WTC11 (cell line): ENCODE measurements at regions not wholly inside any gene's neighbourhood (a gene's known extent, or its start where the extent isn't known, plus 50 kb on each side); places are given as distances from the start of the nearest gene placed in this dataset.

Source experiments
- ATAC-seq: fragments of 200-7000 bp; cut with Tn5 transposase; 2 replicates; pipeline ENCODE4 v1.10.0; 2021; ENCODE audit warnings: mild to moderate bottlenecking, moderate library complexity
- CTCF ChIA-PET: fragments of 300-600 bp; sonication (Branson Sonifier 250); formaldehyde crosslinking; loops from one replicate; lab custom pipeline; 2021; ENCODE audit warnings: antibody characterized with exemption; lab: Charles Lee
- POLR2A ChIA-PET: fragments of 350-600 bp; sonication (Branson Sonifier 250); formaldehyde crosslinking; loops from one replicate; lab custom pipeline; 2021; ENCODE audit warnings: antibody characterized with exemption; lab: Charles Lee
- DNase-seq: peaks from one replicate; pipeline ENCODE4 v3.0.0; 2021; ENCODE audit warnings: low spot score
- H3K27ac Mint-ChIP-seq: 2 replicates; pipeline ENCODE4 v1.8.0; 2021; ENCODE audit warnings: mixed read lengths
- H3K27me3 Mint-ChIP-seq: 2 replicates; pipeline ENCODE4 v1.8.0; 2021; ENCODE audit warnings: low read depth, mild to moderate bottlenecking, moderate library complexity, mixed read lengths
- H3K36me3 Mint-ChIP-seq: 2 replicates; pipeline ENCODE4 v1.8.0; 2021; ENCODE audit warnings: mixed read lengths
- H3K4me1 Mint-ChIP-seq: 2 replicates; pipeline ENCODE4 v1.8.0; 2022; ENCODE audit warnings: mixed read lengths
- H3K4me3 Mint-ChIP-seq: 2 replicates; pipeline ENCODE4 v1.8.0; 2021; ENCODE audit warnings: mild to moderate bottlenecking, moderate library complexity, mixed read lengths
- H3K9me3 Mint-ChIP-seq: 2 replicates; pipeline ENCODE4 v1.8.0; 2021; ENCODE audit warnings: mixed read lengths
- ATF1 ChIP-seq: sonication (generic); formaldehyde crosslinking; IDR thresholded peaks from 2 replicates; pipeline ENCODE4 v1.8.1; 2023; ENCODE audit warnings: mild to moderate bottlenecking, moderate library complexity, missing genetic modification reagents
- MXD4 ChIP-seq: fragments of 250-450 bp; sonication (Bioruptor Pico); IDR thresholded peaks from 2 replicates; pipeline ENCODE4 v1.8.0; 2021; ENCODE audit warnings: mild to moderate bottlenecking, moderate library complexity, borderline replicate concordance
- NFATC4 ChIP-seq: fragments of 250-450 bp; sonication (Bioruptor Pico); IDR thresholded peaks from 2 replicates; pipeline ENCODE4 v1.9.0; 2021; ENCODE audit warnings: mild to moderate bottlenecking
- NFE2L1 ChIP-seq: sonication (generic); formaldehyde crosslinking; IDR thresholded peaks from 2 replicates; pipeline ENCODE4 v1.8.1; 2023; ENCODE audit warnings: missing genetic modification reagents
- TCF7 ChIP-seq: sonication (generic); formaldehyde crosslinking; IDR thresholded peaks from 2 replicates; pipeline ENCODE4 v1.8.0; 2022; ENCODE audit warnings: mild to moderate bottlenecking, low read depth, missing genetic modification reagents, moderate library complexity
- TEAD1 ChIP-seq: sonication (generic); formaldehyde crosslinking; IDR thresholded peaks from 2 replicates; pipeline ENCODE4 v1.8.0; 2022; ENCODE audit warnings: mild to moderate bottlenecking, missing genetic modification reagents
- TP53 ChIP-seq: sonication (generic); formaldehyde crosslinking; IDR thresholded peaks from 2 replicates; pipeline ENCODE4 v1.8.1; 2023; ENCODE audit warnings: mild to moderate bottlenecking, missing genetic modification reagents
- ZNF263 ChIP-seq: sonication (generic); formaldehyde crosslinking; IDR thresholded peaks from 2 replicates; pipeline ENCODE4 v1.8.1; 2022; ENCODE audit warnings: low read depth, mild to moderate bottlenecking, moderate library complexity, missing genetic modification reagents
- TF ChIP-seq, protein P1 (sequence below): sonication (generic); formaldehyde crosslinking; conservative IDR thresholded peaks from 2 replicates; pipeline ENCODE4 v1.8.1; 2023; ENCODE audit warnings: mild to moderate bottlenecking, low read depth, missing genetic modification reagents, moderate library complexity
- TF ChIP-seq, protein P2 (sequence below): fragments of 250-450 bp; sonication (Bioruptor Pico); IDR thresholded peaks from 2 replicates; pipeline ENCODE4 v1.9.0; 2021; ENCODE audit warnings: mild to moderate bottlenecking
- TF ChIP-seq, protein P3 (sequence below): fragments of 250-450 bp; sonication (Bioruptor Pico); IDR thresholded peaks from 2 replicates; pipeline ENCODE4 v1.9.0; 2021; ENCODE audit warnings: moderate library complexity, mild to moderate bottlenecking, inconsistent platforms, borderline replicate concordance
- TF ChIP-seq, protein P4 (sequence below): sonication (generic); formaldehyde crosslinking; conservative IDR thresholded peaks from 2 replicates; pipeline ENCODE4 v1.8.1; 2022; ENCODE audit warnings: mild to moderate bottlenecking, missing genetic modification reagents
- TF ChIP-seq, protein P5 (sequence below): sonication (generic); formaldehyde crosslinking; IDR thresholded peaks from 2 replicates; pipeline ENCODE4 v1.8.0; 2022; ENCODE audit warnings: missing genetic modification reagents
- TF ChIP-seq, protein P6 (sequence below): sonication (generic); formaldehyde crosslinking; IDR thresholded peaks from 2 replicates; pipeline ENCODE4 v1.8.1; 2023; ENCODE audit warnings: mild to moderate bottlenecking, moderate library complexity, missing genetic modification reagents

DNA sequence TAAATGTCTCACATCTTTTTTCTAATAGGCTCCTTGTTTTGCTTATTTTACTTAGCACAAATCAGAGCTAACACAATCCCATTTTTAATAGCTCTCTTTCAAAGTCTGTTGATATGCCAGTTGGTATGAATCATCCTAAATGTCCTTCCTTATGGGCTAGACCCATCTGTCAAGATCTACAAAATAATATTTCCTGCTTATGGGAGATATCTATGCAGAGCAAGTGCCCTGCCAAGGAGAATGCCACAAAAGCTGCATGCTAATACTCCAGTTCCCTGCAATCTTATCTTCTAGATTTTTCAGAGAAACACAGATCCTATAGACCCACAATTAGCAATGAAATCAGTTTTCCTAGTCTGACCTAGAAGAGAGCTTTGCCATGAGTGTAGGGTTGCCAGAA lies 230.8 kb upstream of the NPVF start (continued):
- TF ChIP-seq, protein P1, sequence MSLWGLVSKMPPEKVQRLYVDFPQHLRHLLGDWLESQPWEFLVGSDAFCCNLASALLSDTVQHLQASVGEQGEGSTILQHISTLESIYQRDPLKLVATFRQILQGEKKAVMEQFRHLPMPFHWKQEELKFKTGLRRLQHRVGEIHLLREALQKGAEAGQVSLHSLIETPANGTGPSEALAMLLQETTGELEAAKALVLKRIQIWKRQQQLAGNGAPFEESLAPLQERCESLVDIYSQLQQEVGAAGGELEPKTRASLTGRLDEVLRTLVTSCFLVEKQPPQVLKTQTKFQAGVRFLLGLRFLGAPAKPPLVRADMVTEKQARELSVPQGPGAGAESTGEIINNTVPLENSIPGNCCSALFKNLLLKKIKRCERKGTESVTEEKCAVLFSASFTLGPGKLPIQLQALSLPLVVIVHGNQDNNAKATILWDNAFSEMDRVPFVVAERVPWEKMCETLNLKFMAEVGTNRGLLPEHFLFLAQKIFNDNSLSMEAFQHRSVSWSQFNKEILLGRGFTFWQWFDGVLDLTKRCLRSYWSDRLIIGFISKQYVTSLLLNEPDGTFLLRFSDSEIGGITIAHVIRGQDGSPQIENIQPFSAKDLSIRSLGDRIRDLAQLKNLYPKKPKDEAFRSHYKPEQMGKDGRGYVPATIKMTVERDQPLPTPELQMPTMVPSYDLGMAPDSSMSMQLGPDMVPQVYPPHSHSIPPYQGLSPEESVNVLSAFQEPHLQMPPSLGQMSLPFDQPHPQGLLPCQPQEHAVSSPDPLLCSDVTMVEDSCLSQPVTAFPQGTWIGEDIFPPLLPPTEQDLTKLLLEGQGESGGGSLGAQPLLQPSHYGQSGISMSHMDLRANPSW (CRISPR knock-in tag), result no peak
- TF ChIP-seq NFATC4 (CRISPR knock-in tag), result no peak

DNA sequence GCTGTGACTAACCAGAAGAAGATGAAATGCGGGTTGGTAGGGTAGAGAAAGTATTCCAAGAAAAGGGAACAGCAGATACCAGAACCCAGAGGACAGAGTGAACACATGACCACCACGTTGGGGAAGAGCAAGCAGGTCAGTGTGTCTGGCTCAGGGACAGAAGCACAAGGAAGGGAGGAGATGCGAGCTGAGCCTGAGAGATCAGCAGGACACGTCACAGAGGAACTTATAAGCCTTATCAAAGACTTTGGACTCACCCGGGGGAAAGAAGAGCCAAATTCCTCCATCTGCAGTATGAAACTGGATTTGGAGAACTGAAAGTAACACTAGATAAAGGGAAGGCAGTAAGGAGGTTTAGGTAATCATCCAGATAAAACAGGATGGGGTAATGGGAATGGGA lies 232.1 kb upstream of the NPVF start:
- DNase-seq (no peak), ATAC-seq (no peak)
- Mint-ChIP-seq H3K9me3 (no peaks in the 10 kb centered on the region), H3K27me3 (no peaks in the 10 kb centered on the region; the same call in 1 of the 2 replicates), H3K4me3 (no peak overlapping the region), H3K27ac (no peak overlapping the region), H3K36me3 (no peaks in the 10 kb centered on the region), H3K4me1 (peaks cover 10% of the 10 kb centered on the region)
- TF ChIP-seq TEAD1 (CRISPR knock-in tag) (no peak), NFE2L1 (CRISPR knock-in tag) (no peak)
- TF ChIP-seq, protein P2, sequence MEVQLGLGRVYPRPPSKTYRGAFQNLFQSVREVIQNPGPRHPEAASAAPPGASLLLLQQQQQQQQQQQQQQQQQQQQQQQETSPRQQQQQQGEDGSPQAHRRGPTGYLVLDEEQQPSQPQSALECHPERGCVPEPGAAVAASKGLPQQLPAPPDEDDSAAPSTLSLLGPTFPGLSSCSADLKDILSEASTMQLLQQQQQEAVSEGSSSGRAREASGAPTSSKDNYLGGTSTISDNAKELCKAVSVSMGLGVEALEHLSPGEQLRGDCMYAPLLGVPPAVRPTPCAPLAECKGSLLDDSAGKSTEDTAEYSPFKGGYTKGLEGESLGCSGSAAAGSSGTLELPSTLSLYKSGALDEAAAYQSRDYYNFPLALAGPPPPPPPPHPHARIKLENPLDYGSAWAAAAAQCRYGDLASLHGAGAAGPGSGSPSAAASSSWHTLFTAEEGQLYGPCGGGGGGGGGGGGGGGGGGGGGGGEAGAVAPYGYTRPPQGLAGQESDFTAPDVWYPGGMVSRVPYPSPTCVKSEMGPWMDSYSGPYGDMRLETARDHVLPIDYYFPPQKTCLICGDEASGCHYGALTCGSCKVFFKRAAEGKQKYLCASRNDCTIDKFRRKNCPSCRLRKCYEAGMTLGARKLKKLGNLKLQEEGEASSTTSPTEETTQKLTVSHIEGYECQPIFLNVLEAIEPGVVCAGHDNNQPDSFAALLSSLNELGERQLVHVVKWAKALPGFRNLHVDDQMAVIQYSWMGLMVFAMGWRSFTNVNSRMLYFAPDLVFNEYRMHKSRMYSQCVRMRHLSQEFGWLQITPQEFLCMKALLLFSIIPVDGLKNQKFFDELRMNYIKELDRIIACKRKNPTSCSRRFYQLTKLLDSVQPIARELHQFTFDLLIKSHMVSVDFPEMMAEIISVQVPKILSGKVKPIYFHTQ (CRISPR knock-in tag), result no peak
- ChIA-PET CTCF (no interaction called here), POLR2A (no interaction called here)

DNA sequence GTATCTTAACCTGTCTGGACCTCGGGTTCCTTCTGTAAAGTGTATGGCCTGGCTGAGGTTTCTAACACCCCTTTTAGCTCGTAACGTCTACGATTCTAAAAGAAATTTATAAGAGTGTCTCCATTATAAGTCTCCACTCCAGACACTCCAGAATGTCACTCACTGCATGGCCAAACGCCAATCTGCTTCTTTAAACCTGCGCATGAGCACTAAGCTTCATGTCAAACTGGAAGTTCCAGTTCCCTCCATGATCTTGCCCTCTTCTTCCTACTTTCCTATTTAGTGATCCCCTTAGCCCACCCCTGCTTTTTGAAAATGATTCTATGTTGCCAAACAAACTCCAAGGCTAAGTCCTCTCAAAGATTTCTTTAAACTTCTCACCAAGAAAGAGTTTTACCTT lies 241.4 kb upstream of the NPVF start:
- H3K27me3 Mint-ChIP-seq, result no peaks in the 10 kb centered on the region
- CTCF ChIA-PET, result interaction anchor here (1.0 kb wide), 1 partner anchor 96 kb away, joined by 3 read pairs; no protein-coding TSS in a partner anchor
- ATAC-seq, result no peak
- TF ChIP-seq ZNF263 (CRISPR knock-in tag) (no peak), ATF1 (CRISPR knock-in tag) (no peak), MXD4 (CRISPR knock-in tag) (no peak), TCF7 (CRISPR knock-in tag) (no peak), TP53 (CRISPR knock-in tag) (no peak)
- TF ChIP-seq, protein P1 (CRISPR knock-in tag), result no peak
- TF ChIP-seq, protein P3, sequence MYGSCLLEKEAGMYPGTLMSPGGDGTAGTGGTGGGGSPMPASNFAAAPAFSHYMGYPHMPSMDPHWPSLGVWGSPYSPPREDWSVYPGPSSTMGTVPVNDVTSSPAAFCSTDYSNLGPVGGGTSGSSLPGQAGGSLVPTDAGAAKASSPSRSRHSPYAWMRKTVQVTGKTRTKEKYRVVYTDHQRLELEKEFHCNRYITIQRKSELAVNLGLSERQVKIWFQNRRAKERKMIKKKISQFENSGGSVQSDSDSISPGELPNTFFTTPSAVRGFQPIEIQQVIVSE, result no peak
- TF ChIP-seq, protein P4, sequence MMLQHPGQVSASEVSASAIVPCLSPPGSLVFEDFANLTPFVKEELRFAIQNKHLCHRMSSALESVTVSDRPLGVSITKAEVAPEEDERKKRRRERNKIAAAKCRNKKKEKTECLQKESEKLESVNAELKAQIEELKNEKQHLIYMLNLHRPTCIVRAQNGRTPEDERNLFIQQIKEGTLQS (CRISPR knock-in tag), result no peak
- TF ChIP-seq, protein P5, sequence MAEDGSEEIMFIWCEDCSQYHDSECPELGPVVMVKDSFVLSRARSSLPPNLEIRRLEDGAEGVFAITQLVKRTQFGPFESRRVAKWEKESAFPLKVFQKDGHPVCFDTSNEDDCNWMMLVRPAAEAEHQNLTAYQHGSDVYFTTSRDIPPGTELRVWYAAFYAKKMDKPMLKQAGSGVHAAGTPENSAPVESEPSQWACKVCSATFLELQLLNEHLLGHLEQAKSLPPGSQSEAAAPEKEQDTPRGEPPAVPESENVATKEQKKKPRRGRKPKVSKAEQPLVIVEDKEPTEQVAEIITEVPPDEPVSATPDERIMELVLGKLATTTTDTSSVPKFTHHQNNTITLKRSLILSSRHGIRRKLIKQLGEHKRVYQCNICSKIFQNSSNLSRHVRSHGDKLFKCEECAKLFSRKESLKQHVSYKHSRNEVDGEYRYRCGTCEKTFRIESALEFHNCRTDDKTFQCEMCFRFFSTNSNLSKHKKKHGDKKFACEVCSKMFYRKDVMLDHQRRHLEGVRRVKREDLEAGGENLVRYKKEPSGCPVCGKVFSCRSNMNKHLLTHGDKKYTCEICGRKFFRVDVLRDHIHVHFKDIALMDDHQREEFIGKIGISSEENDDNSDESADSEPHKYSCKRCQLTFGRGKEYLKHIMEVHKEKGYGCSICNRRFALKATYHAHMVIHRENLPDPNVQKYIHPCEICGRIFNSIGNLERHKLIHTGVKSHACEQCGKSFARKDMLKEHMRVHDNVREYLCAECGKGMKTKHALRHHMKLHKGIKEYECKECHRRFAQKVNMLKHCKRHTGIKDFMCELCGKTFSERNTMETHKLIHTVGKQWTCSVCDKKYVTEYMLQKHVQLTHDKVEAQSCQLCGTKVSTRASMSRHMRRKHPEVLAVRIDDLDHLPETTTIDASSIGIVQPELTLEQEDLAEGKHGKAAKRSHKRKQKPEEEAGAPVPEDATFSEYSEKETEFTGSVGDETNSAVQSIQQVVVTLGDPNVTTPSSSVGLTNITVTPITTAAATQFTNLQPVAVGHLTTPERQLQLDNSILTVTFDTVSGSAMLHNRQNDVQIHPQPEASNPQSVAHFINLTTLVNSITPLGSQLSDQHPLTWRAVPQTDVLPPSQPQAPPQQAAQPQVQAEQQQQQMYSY (CRISPR knock-in tag), result no peak
- TF ChIP-seq, protein P6, sequence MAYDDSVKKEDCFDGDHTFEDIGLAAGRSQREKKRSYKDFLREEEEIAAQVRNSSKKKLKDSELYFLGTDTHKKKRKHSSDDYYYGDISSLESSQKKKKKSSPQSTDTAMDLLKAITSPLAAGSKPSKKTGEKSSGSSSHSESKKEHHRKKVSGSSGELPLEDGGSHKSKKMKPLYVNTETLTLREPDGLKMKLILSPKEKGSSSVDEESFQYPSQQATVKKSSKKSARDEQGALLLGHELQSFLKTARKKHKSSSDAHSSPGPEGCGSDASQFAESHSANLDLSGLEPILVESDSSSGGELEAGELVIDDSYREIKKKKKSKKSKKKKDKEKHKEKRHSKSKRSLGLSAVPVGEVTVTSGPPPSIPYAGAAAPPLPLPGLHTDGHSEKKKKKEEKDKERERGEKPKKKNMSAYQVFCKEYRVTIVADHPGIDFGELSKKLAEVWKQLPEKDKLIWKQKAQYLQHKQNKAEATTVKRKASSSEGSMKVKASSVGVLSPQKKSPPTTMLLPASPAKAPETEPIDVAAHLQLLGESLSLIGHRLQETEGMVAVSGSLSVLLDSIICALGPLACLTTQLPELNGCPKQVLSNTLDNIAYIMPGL (CRISPR knock-in tag), result no peak
- H3K9me3 Mint-ChIP-seq, result no peaks in the 10 kb centered on the region
- DNase-seq, result no peak
- no peaks in the 10 kb centered on the region for H3K36me3 Mint-ChIP-seq
- H3K4me1 Mint-ChIP-seq, result no peaks in the 10 kb centered on the region
- no peak overlapping the region for H3K27ac Mint-ChIP-seq
- H3K4me3 Mint-ChIP-seq, result no peak overlapping the region
- POLR2A ChIA-PET, result no interaction called here
